GM10248 (cell line): ENCODE measurements at regions not wholly inside any gene's neighbourhood (a gene's known extent, or its start where the extent isn't known, plus 50 kb on each side); places are given as distances from the start of the nearest gene placed in this dataset.

Experiments used
- CTCF ChIA-PET: fragments of 300-600 bp; sonication (Branson Sonifier 250); formaldehyde crosslinking; extraction: SDS; loops from one replicate; lab custom pipeline; 2021; ENCODE audit warnings: antibody characterized with exemption; lab: Yijun Ruan, JAX
- POLR2A ChIA-PET: fragments of 350-650 bp; sonication (Branson Sonifier 250); formaldehyde crosslinking; extraction: SDS; loops from one replicate; lab custom pipeline; 2020; ENCODE audit warnings: antibody characterized with exemption; lab: Yijun Ruan, JAX
- DNase-seq: peaks from one replicate; pipeline ENCODE4 v3.0.0; 2012; ENCODE audit errors: extremely low spot score
- TF ChIP-seq, protein P1 (sequence below): IDR thresholded peaks from 2 replicates; pipeline ENCODE4 v1.5.1; 2012; ENCODE audit warnings: mild to moderate bottlenecking, low read depth; ENCODE audit errors: extremely low read depth, missing control alignments, control extremely low read depth

DNA sequence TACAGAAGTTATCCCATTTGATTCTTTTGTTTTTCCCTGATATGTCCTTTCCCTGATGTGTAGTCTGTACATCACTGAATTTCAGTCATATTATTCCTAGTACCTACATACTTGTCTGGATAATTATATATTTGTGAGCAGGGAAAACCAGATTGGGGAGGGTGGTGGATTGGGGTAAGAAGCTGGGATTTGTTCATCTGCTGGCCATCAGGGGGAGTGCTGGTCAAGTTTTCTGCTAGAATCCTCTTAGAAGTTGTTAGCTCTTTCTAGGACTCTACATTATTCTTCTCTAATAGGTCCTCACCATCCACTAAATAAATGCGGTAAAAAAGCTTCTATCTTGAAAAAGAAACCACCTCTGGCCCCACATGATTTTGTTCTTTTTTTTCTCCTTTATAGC is 232.7 kb upstream of the TAC1 start:
- peak; percentile 40 for DNase-seq
- TF ChIP-seq, protein P1, sequence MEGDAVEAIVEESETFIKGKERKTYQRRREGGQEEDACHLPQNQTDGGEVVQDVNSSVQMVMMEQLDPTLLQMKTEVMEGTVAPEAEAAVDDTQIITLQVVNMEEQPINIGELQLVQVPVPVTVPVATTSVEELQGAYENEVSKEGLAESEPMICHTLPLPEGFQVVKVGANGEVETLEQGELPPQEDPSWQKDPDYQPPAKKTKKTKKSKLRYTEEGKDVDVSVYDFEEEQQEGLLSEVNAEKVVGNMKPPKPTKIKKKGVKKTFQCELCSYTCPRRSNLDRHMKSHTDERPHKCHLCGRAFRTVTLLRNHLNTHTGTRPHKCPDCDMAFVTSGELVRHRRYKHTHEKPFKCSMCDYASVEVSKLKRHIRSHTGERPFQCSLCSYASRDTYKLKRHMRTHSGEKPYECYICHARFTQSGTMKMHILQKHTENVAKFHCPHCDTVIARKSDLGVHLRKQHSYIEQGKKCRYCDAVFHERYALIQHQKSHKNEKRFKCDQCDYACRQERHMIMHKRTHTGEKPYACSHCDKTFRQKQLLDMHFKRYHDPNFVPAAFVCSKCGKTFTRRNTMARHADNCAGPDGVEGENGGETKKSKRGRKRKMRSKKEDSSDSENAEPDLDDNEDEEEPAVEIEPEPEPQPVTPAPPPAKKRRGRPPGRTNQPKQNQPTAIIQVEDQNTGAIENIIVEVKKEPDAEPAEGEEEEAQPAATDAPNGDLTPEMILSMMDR: peak; percentile 41
- POLR2A ChIA-PET: no interaction called here
- CTCF ChIA-PET: interaction anchor here (0.6 to 2.1 kb wide), 23 partner anchors 8 to 515 kb away, joined by 3 to 53 read pairs (median 4); no protein-coding TSS in a partner anchor

DNA sequence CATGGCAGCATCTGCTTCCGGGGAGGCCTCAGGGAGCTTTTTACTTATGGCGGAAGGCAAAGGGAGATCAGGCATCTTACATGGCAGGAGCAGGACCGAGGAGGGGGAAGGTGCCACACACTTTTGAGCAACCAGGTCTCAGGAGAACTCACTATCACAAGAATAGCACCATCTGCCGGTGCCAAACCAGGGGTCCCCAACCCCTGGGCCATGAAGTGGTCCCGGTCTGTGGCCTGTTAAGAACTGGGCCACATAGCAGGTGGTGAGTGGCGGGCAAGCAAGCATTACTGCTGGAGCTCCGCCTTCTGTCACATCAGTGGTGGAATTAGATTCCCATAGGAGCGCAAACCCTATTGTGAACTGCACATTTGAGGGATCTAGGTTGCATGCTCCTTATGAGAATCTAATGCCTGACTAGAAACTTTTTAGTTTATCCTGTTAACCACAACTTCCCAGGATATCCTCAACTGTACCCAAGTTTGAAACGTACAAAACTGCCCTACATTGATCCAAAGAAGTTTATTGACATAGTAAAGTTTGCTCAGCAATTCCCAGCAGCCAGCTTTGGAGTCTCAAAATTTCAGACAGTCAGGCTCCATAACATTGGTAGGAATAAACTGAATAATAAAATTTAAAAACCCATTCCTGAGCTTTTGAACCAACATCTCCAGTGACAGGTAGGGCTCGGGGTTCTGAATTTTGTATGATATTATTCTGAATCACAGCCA is 228.4 kb upstream of the TAC1 start:
- TF ChIP-seq, protein P1: no peak
- no peak for DNase-seq
- ChIA-PET POLR2A (no interaction called here), CTCF (interaction anchor here (1.2 kb wide), 1 partner anchor 28 kb away, joined by 3 read pairs; no protein-coding TSS in a partner anchor)

DNA sequence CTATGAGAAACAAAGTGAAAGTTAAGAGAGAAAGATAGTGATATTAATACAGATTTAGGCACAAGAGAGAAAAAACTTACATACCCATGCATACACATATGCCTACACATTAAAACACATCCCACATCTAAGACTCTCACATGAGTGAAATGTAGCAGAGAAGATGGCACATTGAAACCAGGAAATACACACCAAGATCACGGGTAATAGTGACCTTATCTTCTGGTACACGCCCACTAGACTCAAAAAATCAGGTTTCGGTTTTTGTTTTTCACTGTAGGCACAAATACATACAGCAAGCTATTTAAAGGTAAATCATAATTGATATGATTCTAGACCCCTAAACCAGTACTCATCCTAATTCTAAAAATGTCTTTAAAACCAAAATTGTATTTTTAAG is 225.2 kb upstream of the TAC1 start:
- TF ChIP-seq, protein P1: no peak
- ChIA-PET POLR2A (no interaction called here), CTCF (interaction anchor here (1.3 to 1.4 kb wide), 2 partner anchors 8 kb away, joined by 3 to 8 read pairs; no protein-coding TSS in a partner anchor)
- DNase-seq: no peak

DNA sequence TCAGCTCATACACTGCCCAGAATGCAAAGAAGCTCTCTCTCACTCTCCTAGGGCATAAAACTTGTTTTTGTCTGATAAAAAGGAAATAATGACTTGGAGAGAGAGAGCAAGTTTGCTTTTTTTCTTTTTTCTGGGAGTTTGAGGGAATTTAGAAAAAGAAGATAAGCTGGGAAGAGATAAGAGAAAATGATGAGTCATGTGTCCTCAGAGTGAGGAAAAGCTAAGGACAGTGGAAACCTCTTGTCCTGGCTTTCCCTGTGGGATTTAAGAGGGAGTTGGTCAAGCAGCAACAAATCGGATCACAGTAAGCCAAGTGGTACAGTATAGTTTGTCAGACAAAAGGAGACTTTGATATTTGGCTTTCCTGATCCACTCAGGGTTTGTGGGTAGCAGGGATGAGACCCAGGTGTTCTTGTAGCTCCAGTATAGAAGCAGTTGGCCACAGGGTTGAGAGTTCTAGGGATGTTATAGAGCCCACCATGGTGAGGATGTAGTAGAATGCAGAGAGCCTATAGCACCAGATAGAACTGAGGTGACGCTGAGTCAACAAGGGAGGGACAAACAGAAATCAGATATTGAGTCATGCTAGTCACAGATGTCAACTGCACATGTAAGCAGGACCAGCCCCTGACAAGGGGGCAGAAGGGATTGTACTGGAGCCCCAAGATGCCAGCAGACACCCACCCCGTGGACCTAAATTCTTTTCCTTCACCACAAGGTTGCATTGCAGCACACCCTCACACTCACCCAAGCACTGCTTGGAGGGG is 219.3 kb upstream of the TAC1 start:
- DNase-seq: no peak
- TF ChIP-seq, protein P1: no peak
- ChIA-PET CTCF (interaction anchor here (1.0 to 3.8 kb wide), 5 partner anchors 10 to 121 kb away, joined by 3 to 16 read pairs (median 3); no protein-coding TSS in a partner anchor), POLR2A (no interaction called here)

DNA sequence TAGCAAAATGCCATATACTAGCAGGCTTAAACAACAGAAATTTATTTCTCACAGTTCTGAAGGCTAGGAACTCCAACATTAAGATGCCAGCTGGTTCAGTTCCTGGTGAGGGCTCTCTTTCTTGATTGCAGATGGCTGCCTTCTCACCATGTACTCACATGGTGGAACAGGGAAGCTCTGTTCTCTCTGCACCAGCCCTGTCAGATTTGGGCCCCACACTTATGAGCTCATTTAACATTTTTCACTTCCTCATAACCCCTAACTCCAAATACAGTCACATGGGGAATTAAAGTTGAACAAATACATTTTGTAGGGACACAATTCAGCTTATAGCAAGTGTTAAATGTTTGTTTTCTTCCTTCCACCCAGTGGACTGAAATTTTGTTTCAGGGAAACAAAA is 218.6 kb upstream of the TAC1 start:
- peak; percentile 15 for DNase-seq
- ChIA-PET CTCF (interaction anchor here (1.2 to 3.8 kb wide), 3 partner anchors 9 to 15 kb away, joined by 3 to 16 read pairs (median 5); no protein-coding TSS in a partner anchor), POLR2A (no interaction called here)
- TF ChIP-seq, protein P1: no peak

DNA sequence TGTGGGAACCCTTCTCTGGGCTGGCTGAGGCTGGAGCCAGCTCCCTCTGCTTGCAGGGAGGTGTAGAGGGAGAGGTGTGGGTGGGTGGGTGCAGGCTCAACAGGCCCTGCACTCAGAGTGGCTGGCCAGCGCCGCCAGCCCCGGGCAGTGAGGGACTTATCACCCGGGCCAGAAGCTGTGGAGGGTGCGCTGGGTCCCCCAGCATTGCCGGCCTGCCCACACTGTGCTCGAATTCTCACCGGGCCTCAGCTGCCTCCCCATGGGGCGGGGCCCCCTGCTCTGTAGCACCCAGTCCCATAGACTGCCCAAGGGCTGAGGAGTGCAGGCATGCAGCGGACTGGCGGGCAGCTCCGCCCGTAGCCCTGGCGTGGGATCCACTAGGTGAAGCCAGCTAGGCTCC is 190.7 kb upstream of the TAC1 start:
- TF ChIP-seq, protein P1: no peak

More for the DNA sequence above, 190.7 kb upstream of the TAC1 start:
- CTCF ChIA-PET: interaction anchor here (1.4 to 2.0 kb wide), 2 partner anchors 9 to 11 kb away, joined by 4 to 6 read pairs; no protein-coding TSS in a partner anchor
- POLR2A ChIA-PET: no interaction called here
- no peak for DNase-seq
